ENCODE measurements at regions not wholly inside any gene's neighbourhood (a gene's known extent, or its start where the extent isn't known, plus 50 kb on each side); places are given as distances from the start of the nearest gene placed in this dataset.
"Not testable (repeated sequence)": the region's sequence is repeated elsewhere in the genome, so short reads cannot be mapped to it uniquely, and the experiment has no call there.

- no peaks in the 10 kb centered on the region for H3K4me1 ChIP-seq (ENCODE audit: control insufficient read depth in 4 of 4, insufficient read depth in 4 of 4, low read length in 3 of 4)
- no peak for DNase-seq (ENCODE audit: low spot score)
- H3K4me3 ChIP-seq (ENCODE audit: low read depth in 1 of 3, low read length in 3 of 3), result no peak overlapping the region
- no peak for TF ChIP-seq HNF4G (IDR thresholded peaks at IDR 0.05)
- no peak for TF ChIP-seq FOXA2 (IDR thresholded peaks at IDR 0.05)
- TF ChIP-seq SP1 (IDR thresholded peaks at IDR 0.05), result no peak
- TF ChIP-seq HNF4A (conservative IDR thresholded peaks at IDR 0.05), result no peak
- TF ChIP-seq YY1 (IDR thresholded peaks at IDR 0.05), result no peak
- no peak for TF ChIP-seq MAX (IDR thresholded peaks at IDR 0.05)
- TF ChIP-seq GABPA (IDR thresholded peaks at IDR 0.05 in 1 of 2, conservative IDR thresholded peaks at IDR 0.05 in 1 of 2), result no peak
- no peak for TF ChIP-seq REST (IDR thresholded peaks at IDR 0.05)
- TF ChIP-seq RXRA (IDR thresholded peaks at IDR 0.05), result no peak
- no peak for TF ChIP-seq JUND (IDR thresholded peaks at IDR 0.05)
- H3K9me3 ChIP-seq (ENCODE audit: control insufficient read depth in 4 of 4, low read length in 3 of 4), result no peaks in the 10 kb centered on the region
- no peaks in the 10 kb centered on the region for H3K36me3 ChIP-seq (ENCODE audit: control insufficient read depth in 4 of 4, insufficient read depth in 3 of 4, low read depth in 1 of 4, low read length in 3 of 4)
- WGBS, result 96% methylated on average over 3 of the region's 3 CpGs
- no peak overlapping the region for H3K27ac ChIP-seq (ENCODE audit: low read depth in 1 of 2, low read length in 2 of 2)
- H3K27me3 ChIP-seq (ENCODE audit: control insufficient read depth in 4 of 4, insufficient read depth in 4 of 4, low read length in 3 of 4), result no peaks in the 10 kb centered on the region
- no peak overlapping the region for H3K9ac ChIP-seq (ENCODE audit: low read depth in 1 of 2, low read length in 2 of 2)
These were observed 90.4 kb downstream of the MOGAT1 start for GRCh38 chr2:222761888-222762287.

GRCh38 chr2:222762342-222762741, 90.9 kb downstream of the MOGAT1 start:
- Histone ChIP-seq H3K4me3 (ENCODE audit: low read depth in 1 of 3, low read length in 3 of 3) (no peak overlapping the region), H3K4me1 (ENCODE audit: control insufficient read depth in 4 of 4, insufficient read depth in 4 of 4, low read length in 3 of 4) (no peaks in the 10 kb centered on the region), H3K9me3 (ENCODE audit: control insufficient read depth in 4 of 4, low read length in 3 of 4) (no peaks in the 10 kb centered on the region), H3K27ac (ENCODE audit: low read depth in 1 of 2, low read length in 2 of 2) (no peak overlapping the region), H3K27me3 (ENCODE audit: control insufficient read depth in 4 of 4, insufficient read depth in 4 of 4, low read length in 3 of 4) (no peaks in the 10 kb centered on the region), H3K36me3 (ENCODE audit: control insufficient read depth in 4 of 4, insufficient read depth in 3 of 4, low read depth in 1 of 4, low read length in 3 of 4) (no peaks in the 10 kb centered on the region), H3K9ac (ENCODE audit: low read depth in 1 of 2, low read length in 2 of 2) (no peak overlapping the region)
- WGBS, result 49% methylated on average over 2 of the region's 2 CpGs
- TF ChIP-seq JUND (IDR thresholded peaks at IDR 0.05), result no peak
- no peak for TF ChIP-seq RXRA (IDR thresholded peaks at IDR 0.05)
- no peak for TF ChIP-seq YY1 (IDR thresholded peaks at IDR 0.05)
- TF ChIP-seq HNF4A (conservative IDR thresholded peaks at IDR 0.05), result no peak
- no peak for DNase-seq (ENCODE audit: low spot score)

GRCh38 chr2:222765883-222766282, 94.4 kb downstream of the MOGAT1 start:
- H3K4me3 ChIP-seq (ENCODE audit: low read depth in 1 of 3, low read length in 3 of 3); DNase-seq (ENCODE audit: low spot score); H3K36me3 ChIP-seq (ENCODE audit: control insufficient read depth in 4 of 4, insufficient read depth in 3 of 4, low read depth in 1 of 4, low read length in 3 of 4); H3K9me3 ChIP-seq (ENCODE audit: control insufficient read depth in 4 of 4, low read length in 3 of 4); H3K27me3 ChIP-seq (ENCODE audit: control insufficient read depth in 4 of 4, insufficient read depth in 4 of 4, low read length in 3 of 4); H3K9ac ChIP-seq (ENCODE audit: low read depth in 1 of 2, low read length in 2 of 2); H3K4me1 ChIP-seq (ENCODE audit: control insufficient read depth in 4 of 4, insufficient read depth in 4 of 4, low read length in 3 of 4); H3K27ac ChIP-seq (ENCODE audit: low read depth in 1 of 2, low read length in 2 of 2): not testable (repeated sequence)
- WGBS, result 97% methylated on average over 5 of the region's 5 CpGs

GRCh38 chr2:222768019-222768418, 92.8 kb upstream of the ACSL3 start:
- H3K4me3 ChIP-seq (ENCODE audit: low read depth in 1 of 3, low read length in 3 of 3); H3K27me3 ChIP-seq (ENCODE audit: control insufficient read depth in 4 of 4, insufficient read depth in 4 of 4, low read length in 3 of 4); H3K4me1 ChIP-seq (ENCODE audit: control insufficient read depth in 4 of 4, insufficient read depth in 4 of 4, low read length in 3 of 4); DNase-seq (ENCODE audit: low spot score); H3K27ac ChIP-seq (ENCODE audit: low read depth in 1 of 2, low read length in 2 of 2); H3K9me3 ChIP-seq (ENCODE audit: control insufficient read depth in 4 of 4, low read length in 3 of 4); H3K9ac ChIP-seq (ENCODE audit: low read depth in 1 of 2, low read length in 2 of 2); H3K36me3 ChIP-seq (ENCODE audit: control insufficient read depth in 4 of 4, insufficient read depth in 3 of 4, low read depth in 1 of 4, low read length in 3 of 4): not testable (repeated sequence)
- 92% methylated on average over 6 of the region's 6 CpGs for WGBS

Data from liver (tissue), 7 donors.